ENCODE measurements at regions not wholly inside any gene's neighbourhood (a gene's known extent, or its start where the extent isn't known, plus 50 kb on each side); places are given as distances from the start of the nearest gene placed in this dataset.

- no peak for TF ChIP-seq CTCF (optimal IDR thresholded peaks at IDR 0.05 in 1 of 3, IDR thresholded peaks at IDR 0.05 in 1 of 3, conservative IDR thresholded peaks at IDR 0.05 in 1 of 3; ENCODE audit: extremely low read depth in 1 of 3, insufficient read depth in 2 of 3, low read length in 3 of 3)
- TF ChIP-seq EZH2 (IDR thresholded peaks at IDR 0.05; ENCODE audit: low read length) = no peak
Observed at GRCh38 chr14:56900726-56901125, 90.4 kb upstream of the OTX2 start.

Measured in keratinocyte (primary cell).